Central memory CD8-positive, alpha-beta T cell (primary cell): ENCODE measurements at regions not wholly inside any gene's neighbourhood (a gene's known extent, or its start where the extent isn't known, plus 50 kb on each side); places are given as distances from the start of the nearest gene placed in this dataset.

ENCODE experiments used
- ATAC-seq: fragments of 150-1000 bp; cut with Tn5 transposase; replicated peaks from 2 replicates; pipeline ENCODE4 v1.10.0; 2022; ENCODE audit warnings: mild to moderate bottlenecking, moderate FRiP score, moderate number of reproducible peaks; ENCODE audit not compliant: poor library complexity, severe bottlenecking; ENCODE audit errors: extremely low read depth
- DNase-seq, 2 donors: peaks; one replicate each; pipeline ENCODE4 v3.0.0; 2021; ENCODE audit warnings: low spot score in 2 of 2
- H3K27ac Mint-ChIP-seq: one replicate; pipeline ENCODE4 v1.8.0; 2022; ENCODE audit warnings: low read depth, mild to moderate bottlenecking, moderate library complexity, mixed read lengths
- H3K27me3 Mint-ChIP-seq: one replicate; pipeline ENCODE4 v1.8.0; 2022; ENCODE audit warnings: mixed read lengths
- H3K36me3 Mint-ChIP-seq: one replicate; pipeline ENCODE4 v1.8.0; 2022; ENCODE audit warnings: mild to moderate bottlenecking, moderate library complexity, mixed read lengths; ENCODE audit not compliant: insufficient read depth
- H3K4me1 Mint-ChIP-seq: one replicate; pipeline ENCODE4 v1.8.0; 2022; ENCODE audit warnings: mixed read lengths
- H3K4me3 Mint-ChIP-seq: one replicate; pipeline ENCODE4 v1.8.0; 2022; ENCODE audit warnings: mild to moderate bottlenecking, moderate library complexity, mixed read lengths
- H3K9me3 Mint-ChIP-seq: one replicate; pipeline ENCODE4 v1.8.0; 2022; ENCODE audit warnings: mixed read lengths

GRCh38 chr6:6402591-6402990 lies 82.1 kb upstream of the F13A1 start:
- ATAC-seq (no peak), DNase-seq (no peak)
- Mint-ChIP-seq H3K9me3 (no peaks in the 10 kb centered on the region), H3K27me3 (peaks cover 28% of the 10 kb centered on the region), H3K4me3 (no peak overlapping the region), H3K27ac (no peak overlapping the region), H3K36me3 (no peaks in the 10 kb centered on the region), H3K4me1 (no peaks in the 10 kb centered on the region)

- DNase-seq (no peak), ATAC-seq (no peak)
- Mint-ChIP-seq H3K27me3 (peaks cover 37% of the 10 kb centered on the region), H3K4me3 (no peak overlapping the region), H3K9me3 (no peaks in the 10 kb centered on the region), H3K4me1 (no peaks in the 10 kb centered on the region), H3K27ac (no peak overlapping the region), H3K36me3 (no peaks in the 10 kb centered on the region)
These were observed 84.6 kb upstream of the F13A1 start for GRCh38 chr6:6405031-6405430.

- no peaks in the 10 kb centered on the region for H3K9me3 Mint-ChIP-seq
- H3K27ac Mint-ChIP-seq, result no peak overlapping the region
- H3K4me1 Mint-ChIP-seq, result no peaks in the 10 kb centered on the region
- H3K36me3 Mint-ChIP-seq, result no peaks in the 10 kb centered on the region
- DNase-seq, result no peak
- peaks cover 29% of the 10 kb centered on the region for H3K27me3 Mint-ChIP-seq
- H3K4me3 Mint-ChIP-seq, result no peak overlapping the region
- ATAC-seq, result no peak
These were observed 85.7 kb upstream of the F13A1 start for GRCh38 chr6:6405997-6406714.

GRCh38 chr6:6406715-6407070 lies 86.2 kb upstream of the F13A1 start:
- Mint-ChIP-seq H3K4me1 (no peaks in the 10 kb centered on the region), H3K27ac (no peak overlapping the region), H3K27me3 (peaks cover 23% of the 10 kb centered on the region), H3K9me3 (no peaks in the 10 kb centered on the region), H3K36me3 (no peaks in the 10 kb centered on the region), H3K4me3 (no peak overlapping the region)
- ATAC-seq (no peak), DNase-seq (no peak)

GRCh38 chr6:6407071-6407741 lies 86.7 kb upstream of the F13A1 start:
- no peak for DNase-seq
- Mint-ChIP-seq H3K9me3 (no peaks in the 10 kb centered on the region), H3K4me3 (no peak overlapping the region), H3K36me3 (no peaks in the 10 kb centered on the region), H3K4me1 (no peaks in the 10 kb centered on the region), H3K27me3 (peaks cover 18% of the 10 kb centered on the region), H3K27ac (no peak overlapping the region)
- ATAC-seq, result peak; percentile 43

- no peak overlapping the region for H3K4me3 Mint-ChIP-seq
- H3K9me3 Mint-ChIP-seq, result no peaks in the 10 kb centered on the region
- no peak for ATAC-seq
- no peak overlapping the region for H3K27ac Mint-ChIP-seq
- H3K27me3 Mint-ChIP-seq, result peaks cover 14% of the 10 kb centered on the region
- no peaks in the 10 kb centered on the region for H3K36me3 Mint-ChIP-seq
- no peak for DNase-seq
- H3K4me1 Mint-ChIP-seq, result no peaks in the 10 kb centered on the region
These were observed 89.1 kb upstream of the F13A1 start for GRCh38 chr6:6409397-6410030.

- Mint-ChIP-seq H3K27ac (no peak overlapping the region), H3K4me3 (no peak overlapping the region), H3K27me3 (peaks cover 14% of the 10 kb centered on the region), H3K4me1 (no peaks in the 10 kb centered on the region), H3K36me3 (no peaks in the 10 kb centered on the region), H3K9me3 (no peaks in the 10 kb centered on the region)
- ATAC-seq, result no peak
- no peak for DNase-seq
These were observed 90.7 kb upstream of the F13A1 start for GRCh38 chr6:6411115-6411514.

GRCh38 chr6:6412221-6412620 lies 91.8 kb upstream of the F13A1 start:
- Mint-ChIP-seq H3K27me3 (peaks cover 14% of the 10 kb centered on the region), H3K4me3 (no peak overlapping the region), H3K27ac (no peak overlapping the region), H3K4me1 (no peaks in the 10 kb centered on the region), H3K36me3 (no peaks in the 10 kb centered on the region), H3K9me3 (no peaks in the 10 kb centered on the region)
- ATAC-seq (no peak), DNase-seq (no peak)

GRCh38 chr6:6412700-6413099 lies 92.2 kb upstream of the F13A1 start:
- DNase-seq (no peak), ATAC-seq (no peak)
- no peaks in the 10 kb centered on the region for H3K36me3 Mint-ChIP-seq
- H3K4me3 Mint-ChIP-seq, result no peak overlapping the region
- H3K27me3 Mint-ChIP-seq, result peaks cover 14% of the 10 kb centered on the region
- no peak overlapping the region for H3K27ac Mint-ChIP-seq
- H3K4me1 Mint-ChIP-seq, result no peaks in the 10 kb centered on the region
- H3K9me3 Mint-ChIP-seq, result no peaks in the 10 kb centered on the region

GRCh38 chr6:6414931-6415330 lies 94.5 kb upstream of the F13A1 start:
- no peak overlapping the region for H3K27ac Mint-ChIP-seq
- no peaks in the 10 kb centered on the region for H3K9me3 Mint-ChIP-seq
- no peak overlapping the region for H3K4me3 Mint-ChIP-seq
- no peaks in the 10 kb centered on the region for H3K4me1 Mint-ChIP-seq
- ATAC-seq (no peak), DNase-seq (no peak)
- H3K36me3 Mint-ChIP-seq, result no peaks in the 10 kb centered on the region
- H3K27me3 Mint-ChIP-seq, result peaks cover 9% of the 10 kb centered on the region

GRCh38 chr6:6417475-6417874 lies 97.0 kb upstream of the F13A1 start:
- peaks cover 29% of the 10 kb centered on the region for H3K27me3 Mint-ChIP-seq
- no peak overlapping the region for H3K27ac Mint-ChIP-seq
- H3K9me3 Mint-ChIP-seq, result no peaks in the 10 kb centered on the region
- H3K36me3 Mint-ChIP-seq, result no peaks in the 10 kb centered on the region
- DNase-seq (no peak), ATAC-seq (no peak)
- no peak overlapping the region for H3K4me3 Mint-ChIP-seq
- no peaks in the 10 kb centered on the region for H3K4me1 Mint-ChIP-seq

- no peak for ATAC-seq
- H3K36me3 Mint-ChIP-seq, result no peaks in the 10 kb centered on the region
These were observed 98.0 kb upstream of the F13A1 start for GRCh38 chr6:6418421-6418820.

GRCh38 chr6:6420107-6420506 lies 99.6 kb upstream of the F13A1 start:
- H3K27ac Mint-ChIP-seq, result no peak overlapping the region
- H3K4me3 Mint-ChIP-seq, result no peak overlapping the region
- H3K9me3 Mint-ChIP-seq, result peaks cover 9% of the 10 kb centered on the region
- no peaks in the 10 kb centered on the region for H3K36me3 Mint-ChIP-seq
- H3K4me1 Mint-ChIP-seq, result no peaks in the 10 kb centered on the region
- no peak for DNase-seq
- peaks cover 55% of the 10 kb centered on the region for H3K27me3 Mint-ChIP-seq
- ATAC-seq, result no peak

More at GRCh38 chr6:6418421-6418820, 98.0 kb upstream of the F13A1 start:
- no peak for DNase-seq
- no peak overlapping the region for H3K4me3 Mint-ChIP-seq
- no peaks in the 10 kb centered on the region for H3K9me3 Mint-ChIP-seq
- no peaks in the 10 kb centered on the region for H3K4me1 Mint-ChIP-seq
- H3K27me3 Mint-ChIP-seq, result peaks cover 39% of the 10 kb centered on the region
- no peak overlapping the region for H3K27ac Mint-ChIP-seq
